Daoy (cell line): ENCODE measurements at regions not wholly inside any gene's neighbourhood (a gene's known extent, or its start where the extent isn't known, plus 50 kb on each side); places are given as distances from the start of the nearest gene placed in this dataset.
A peak's percentile ranks its signal among the peaks of the same experiment; 100 is the strongest.

ENCODE experiments used
- DNase-seq: peaks from one replicate; pipeline ENCODE4 v3.0.0-alpha.2; 2015; ENCODE audit warnings: low read depth

DNA sequence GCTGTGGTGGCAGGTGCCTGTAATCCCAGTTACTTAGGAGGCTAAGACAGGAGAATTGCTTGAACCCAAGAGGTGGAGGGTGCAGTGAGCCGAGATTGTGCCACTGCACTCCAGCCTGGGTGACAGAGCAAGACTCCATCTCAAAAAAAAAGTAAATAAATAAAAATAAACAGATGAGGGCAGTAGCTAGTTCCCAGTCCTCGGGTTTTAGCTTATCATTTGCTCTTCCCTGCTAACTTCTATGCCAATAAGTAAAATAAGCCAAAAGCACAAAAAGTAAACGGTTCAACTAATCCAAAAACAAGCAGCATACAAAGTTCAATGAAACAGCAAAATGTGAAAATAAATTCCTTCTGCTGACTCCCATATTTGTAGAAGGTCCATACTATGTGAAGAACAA lies 133.0 kb upstream of the TMCC3 start:
- DNase-seq, result no peak

DNA sequence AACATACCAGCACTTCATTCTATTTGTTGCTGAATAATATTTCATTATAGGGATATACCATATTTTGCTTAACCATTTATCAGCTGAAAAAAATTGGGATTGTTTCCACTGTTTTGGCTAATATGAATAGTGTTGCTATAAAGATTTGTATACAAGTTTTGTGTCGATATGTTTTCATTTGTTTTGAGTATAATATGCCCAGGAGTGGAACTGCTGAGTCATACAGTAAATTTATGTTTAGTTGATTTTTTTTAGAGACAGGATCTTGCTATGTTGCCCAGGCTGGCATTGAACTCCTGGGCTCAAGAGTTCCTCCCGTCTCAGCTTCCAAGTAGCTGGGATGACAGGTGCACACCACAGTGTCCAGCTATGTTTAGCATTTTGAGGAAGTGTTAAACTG lies 131.5 kb upstream of the TMCC3 start:
- DNase-seq, result no peak

DNA sequence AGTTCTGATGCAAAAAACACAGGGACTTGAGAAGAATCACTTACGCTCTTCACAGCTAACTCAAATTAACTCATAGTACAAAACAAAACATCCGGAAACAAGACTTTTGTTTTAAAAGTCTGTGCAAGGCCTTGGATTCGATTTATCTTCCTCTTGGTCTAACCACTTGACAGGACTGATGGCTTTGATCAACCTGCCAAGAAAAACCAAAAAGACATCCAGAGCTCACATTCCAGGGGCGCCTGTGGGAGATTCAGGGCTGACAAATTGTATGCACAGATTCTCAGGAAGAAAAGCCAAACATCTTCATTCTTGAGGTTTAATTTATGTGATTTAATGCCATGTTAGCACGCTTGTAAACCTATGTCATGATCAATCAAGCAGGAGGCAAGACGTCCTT lies 129.1 kb upstream of the TMCC3 start:
- DNase-seq, result peak; percentile 91

DNA sequence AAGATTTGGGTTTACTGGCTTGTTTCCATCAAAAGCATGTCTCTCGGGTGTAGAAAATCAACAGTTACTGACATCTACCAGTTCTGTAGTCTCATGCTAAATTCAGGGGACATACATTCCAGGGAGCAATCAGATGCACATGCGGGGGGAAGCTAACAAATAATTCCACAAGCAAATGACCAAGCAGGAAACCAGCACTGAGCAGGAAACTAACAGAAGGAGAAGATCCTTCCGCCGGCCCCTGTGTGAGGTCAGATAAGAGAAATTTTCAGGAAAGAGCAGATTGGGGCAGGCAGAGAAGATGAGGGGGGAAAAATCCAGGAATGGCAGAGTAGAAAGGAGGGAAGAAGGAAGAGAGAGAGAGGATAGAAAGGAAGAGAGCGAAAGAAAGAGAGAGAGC lies 127.6 kb upstream of the TMCC3 start:
- no peak for DNase-seq

DNA sequence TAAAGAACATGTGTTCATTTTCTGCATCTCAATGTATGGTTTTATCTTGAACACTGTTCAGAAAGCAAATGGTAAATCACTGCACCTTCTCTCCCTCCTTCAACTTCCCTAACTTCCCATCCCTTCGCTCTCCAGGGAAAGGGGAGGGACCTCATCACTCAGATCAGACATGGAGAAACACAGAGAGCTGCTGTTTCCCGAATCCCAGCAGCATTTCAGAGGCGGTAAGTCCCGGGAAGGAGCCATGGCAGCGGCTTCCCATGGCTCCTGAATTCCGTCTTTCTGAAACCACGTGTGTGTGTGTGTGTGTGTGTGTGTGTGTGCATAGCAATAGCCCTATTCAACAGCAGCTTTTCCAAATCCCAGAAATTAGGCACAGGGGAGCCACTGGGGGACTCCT lies 125.4 kb upstream of the TMCC3 start:
- no peak for DNase-seq

DNA sequence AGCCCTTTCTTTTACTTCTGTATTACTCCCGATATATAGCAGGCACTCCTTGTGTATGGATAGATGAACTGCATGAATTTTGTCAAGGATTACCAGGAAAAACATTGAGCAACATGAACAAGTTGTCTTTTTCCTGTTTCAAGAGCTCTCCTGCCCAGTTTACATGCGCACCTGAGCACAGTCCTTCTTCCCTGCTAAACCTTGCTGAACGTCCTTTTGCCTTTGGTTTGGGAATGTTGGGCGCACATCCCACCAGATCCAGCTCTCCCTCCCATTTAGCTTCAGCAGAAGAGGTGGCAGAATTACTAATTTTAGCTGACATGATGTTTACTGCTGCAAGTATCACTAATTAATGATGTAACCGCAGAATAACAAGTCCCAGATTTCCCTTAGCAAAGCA lies 121.4 kb upstream of the TMCC3 start:
- DNase-seq, result no peak

DNA sequence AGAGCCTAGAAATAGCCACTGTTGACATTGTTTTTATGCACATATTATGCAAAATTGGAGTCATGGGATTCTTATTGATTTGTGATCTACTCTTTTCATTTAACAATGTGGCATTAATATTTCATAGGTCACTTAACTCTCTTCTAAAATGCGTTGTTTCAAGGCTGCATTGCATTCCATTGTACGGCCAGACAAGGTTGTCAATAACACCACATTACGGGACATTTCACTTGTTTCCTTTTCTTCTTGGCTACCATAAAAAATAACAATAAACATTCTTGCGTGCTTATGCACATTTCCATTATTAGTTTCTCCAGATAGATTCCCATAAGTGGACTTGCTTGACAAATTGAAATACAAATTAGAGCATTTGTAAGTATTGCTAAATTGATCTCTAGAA lies 120.8 kb upstream of the TMCC3 start:
- no peak for DNase-seq

DNA sequence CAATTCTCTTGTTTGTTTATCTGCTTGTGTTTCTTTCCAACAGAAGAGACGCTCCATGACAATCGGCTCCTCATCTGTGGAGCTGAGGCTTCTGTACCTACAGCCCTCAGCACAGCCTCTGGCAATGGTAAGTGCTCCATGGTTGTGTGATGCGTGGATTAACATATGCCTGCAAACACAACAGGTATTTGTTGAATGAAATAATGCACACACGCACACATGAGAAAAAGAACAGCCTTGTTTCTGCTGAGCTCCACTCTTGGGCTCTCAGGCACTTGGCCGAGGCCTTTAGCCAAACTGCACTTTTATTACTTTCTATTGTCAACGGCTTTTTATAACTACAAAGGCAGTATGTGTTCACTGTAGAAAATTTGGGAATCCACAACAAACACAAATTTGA lies 120.4 kb upstream of the TMCC3 start:
- DNase-seq, result no peak

DNA sequence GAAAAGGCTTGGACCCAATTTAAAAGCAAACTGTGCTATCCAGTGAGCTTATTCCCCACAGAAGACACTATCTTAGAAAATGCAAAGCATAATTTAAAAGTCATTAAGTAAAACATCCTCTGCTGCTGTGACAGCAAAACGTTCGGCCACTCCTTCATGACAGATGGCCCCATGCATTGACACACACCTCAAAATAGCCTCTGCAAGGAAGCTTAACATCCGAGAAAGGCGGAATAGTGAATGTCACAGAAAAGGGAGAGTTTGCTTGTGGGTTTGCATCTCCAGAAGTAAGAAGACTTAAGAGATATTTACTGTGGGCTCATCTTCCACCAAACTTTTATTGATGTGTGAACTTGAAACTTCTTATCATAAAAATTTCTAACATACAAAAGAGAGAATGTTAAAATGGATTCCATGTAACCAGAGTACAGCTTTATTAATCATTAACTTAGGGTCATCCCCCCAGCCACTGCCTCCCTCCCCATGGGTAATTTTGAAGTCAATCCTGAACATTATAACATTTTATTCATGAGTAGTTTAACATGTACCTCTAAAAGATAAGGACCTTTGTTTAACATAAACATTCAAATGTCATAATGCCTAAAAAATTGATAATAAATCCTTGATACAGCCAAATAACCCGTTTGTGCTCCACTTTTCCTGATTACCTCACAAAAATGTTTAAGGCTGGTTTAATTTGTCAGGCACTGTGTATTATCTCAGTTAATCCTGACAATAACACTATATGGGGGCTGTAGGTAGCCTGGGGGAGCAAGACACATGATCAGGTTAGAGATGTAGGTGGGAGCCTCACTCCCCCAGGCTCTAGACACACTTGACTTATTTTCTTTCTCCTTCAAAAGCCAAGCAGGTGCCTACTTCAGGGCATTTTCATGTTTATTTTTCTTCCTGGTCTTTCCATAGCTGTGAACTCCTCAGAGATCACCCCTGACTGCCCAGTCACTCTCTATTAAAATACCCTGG lies 119.7 kb upstream of the TMCC3 start:
- DNase-seq, result no peak

DNA sequence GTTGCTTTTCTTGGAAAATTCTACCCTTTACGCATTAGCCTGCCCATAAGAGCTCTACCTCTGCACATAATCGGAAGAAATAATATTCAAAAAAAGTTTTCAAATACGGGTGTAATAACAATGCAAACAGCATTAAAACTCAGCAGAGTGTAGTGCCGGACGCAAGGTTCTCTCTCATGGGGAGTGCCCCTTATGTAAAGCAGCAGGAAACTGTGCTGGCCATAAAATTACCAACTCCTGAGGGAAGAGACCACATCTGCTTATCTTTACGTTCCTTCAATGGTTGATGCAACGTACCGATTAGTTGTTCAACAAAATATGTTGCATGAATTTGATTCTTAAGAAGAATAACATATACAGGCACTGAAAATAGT lies 118.7 kb upstream of the TMCC3 start:
- no peak for DNase-seq

DNA sequence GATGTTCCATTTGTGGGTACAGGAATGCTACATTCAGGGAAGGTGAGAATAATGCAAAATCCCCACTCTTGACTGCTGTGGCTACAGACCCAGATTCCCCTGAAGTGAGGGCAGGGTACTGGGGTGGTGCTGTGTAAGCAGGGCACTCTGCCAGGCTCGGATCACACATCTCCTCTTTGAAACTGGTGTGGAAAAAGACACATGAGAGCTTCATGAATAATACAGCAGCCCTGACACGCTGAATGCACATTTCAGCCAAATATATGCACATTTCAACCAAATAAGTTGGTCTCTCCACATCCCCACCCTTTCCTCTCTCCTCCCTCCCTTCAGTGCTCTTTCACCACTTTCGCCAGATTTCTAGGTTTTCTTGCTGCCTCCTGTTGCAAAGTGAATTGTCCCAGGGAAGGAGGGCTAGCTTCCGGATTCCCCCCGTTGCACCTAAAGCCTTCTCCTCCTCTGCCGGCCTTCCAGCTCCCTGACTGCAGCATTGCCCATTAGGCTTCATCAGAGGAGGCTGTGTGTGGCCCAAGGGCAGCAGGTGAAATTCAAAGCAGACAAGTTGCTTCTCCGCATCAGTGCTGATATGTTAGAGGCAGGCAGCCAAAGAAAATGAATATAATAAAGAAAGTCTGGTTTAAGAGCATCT lies 118.2 kb upstream of the TMCC3 start:
- no peak for DNase-seq

DNA sequence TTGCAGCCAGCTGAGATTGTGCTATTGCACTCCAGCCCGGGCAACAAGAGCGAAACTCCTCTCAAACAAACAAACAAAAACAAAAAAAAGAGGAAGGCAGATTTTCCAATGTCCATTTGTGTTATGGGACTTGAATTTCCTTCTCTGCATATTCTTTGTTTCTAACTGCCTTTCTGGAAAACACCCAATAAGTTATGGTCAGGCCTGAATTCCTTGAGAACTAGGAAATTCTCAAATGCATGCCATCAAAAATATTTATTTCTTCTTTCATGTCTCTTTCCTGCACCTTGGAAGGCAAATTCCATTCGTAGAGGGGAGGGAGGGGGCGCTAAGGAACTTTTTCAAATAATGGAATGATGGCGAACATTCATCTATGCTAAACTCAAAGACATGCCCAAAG lies 117.6 kb upstream of the TMCC3 start:
- DNase-seq, result no peak

DNA sequence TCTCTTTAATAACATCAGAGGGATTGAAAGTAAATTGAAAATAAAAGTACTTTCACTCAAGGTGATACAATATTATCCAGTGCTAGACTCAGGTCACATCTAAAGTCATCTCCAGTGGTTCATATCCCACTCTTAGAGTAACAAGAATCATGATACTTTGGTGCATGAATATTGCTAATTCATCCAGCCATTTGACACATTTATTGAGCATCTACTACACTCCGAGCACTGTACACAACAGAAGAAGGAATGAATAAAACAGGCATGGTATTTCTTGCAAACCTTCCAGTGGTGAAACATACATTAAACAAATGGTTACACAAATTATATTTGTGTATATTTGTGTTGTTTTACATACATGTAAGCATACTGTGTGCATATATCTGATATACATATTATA lies 116.0 kb upstream of the TMCC3 start:
- no peak for DNase-seq

DNA sequence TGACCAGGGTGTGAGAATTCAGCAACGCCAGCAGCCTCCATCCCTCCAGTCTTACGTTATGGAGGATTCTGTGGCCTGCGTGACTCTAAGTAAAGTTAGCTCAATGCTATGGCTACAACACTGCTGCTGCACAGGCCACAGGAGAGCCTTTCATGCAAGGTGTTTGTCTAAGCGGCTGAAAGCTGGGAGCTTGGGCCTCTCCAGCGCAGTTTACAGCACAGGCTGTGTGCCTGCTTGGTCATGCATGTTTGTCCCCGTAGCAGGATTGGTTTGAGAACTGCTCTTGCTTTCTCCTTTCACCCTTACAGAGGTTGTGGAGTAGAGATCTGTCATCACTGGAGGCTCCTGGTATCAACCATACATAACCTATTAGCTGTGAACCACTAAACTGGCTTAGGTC lies 113.1 kb upstream of the TMCC3 start:
- no peak for DNase-seq

DNA sequence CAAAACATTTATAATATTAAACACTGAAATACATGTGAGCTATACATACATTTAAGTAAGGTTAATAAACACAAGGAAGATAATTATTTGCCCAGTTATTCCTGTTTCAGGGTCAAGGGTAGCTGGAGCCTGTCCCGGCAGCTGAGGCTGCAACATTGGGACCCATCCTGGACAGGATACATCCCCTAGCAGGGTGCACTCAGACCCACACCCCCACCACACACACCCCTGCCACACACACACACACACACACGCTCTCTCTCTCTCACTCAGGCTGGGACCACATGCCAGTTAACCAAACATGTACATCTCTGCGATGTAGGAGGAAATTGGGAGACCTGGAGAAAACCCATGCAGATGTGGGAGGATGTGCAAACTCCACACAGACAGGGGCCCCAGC lies 112.6 kb upstream of the TMCC3 start:
- DNase-seq, result no peak

DNA sequence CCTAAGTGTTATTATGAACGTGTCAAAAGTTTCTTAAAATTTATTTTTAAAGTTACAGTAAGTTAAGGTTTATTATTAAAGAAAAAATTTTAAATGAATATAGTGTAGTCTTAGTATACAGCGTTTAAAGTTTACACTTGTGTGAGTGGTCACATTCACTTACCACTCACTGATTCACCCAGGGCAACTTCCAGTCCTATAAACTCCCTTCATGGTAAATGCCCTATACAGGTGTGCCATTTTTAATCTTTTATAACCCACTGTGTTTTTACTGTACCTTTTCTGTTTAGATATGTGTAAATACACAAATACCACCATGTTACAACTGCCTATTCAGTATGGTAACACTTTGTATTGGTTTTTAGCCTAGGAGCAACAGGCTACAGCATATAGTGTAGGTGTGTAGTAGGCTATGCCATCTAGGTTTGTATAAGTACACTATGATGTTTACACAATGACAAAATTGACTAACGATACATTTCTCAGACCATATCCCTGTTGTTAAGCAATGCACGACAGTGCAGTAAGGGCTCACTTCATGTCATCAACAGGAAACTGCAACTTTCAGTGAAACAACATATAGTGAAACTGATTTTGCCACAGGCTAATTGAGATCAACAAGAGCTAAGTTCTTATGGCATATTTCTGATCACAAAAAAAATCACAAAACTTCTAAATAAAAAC lies 112.0 kb upstream of the TMCC3 start:
- DNase-seq, result no peak

DNA sequence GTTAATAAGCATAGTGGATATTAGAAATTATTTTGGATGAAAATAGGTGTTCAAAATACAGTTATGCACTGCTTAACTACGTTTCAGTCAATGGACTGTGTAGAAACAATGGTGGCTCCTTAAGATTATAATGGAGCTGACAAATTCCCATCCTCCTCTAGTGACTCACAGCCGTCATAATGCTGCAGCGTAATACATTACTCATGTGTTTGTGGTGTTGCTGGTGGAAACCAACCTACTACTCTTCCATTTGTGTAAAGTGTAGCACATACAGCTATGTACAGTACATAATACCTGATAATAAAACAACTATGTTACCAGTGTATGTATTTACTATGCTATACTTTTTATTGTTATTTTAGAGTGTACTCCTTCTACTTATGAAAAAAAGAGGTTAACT lies 111.2 kb upstream of the TMCC3 start:
- DNase-seq, result peak; percentile 91

DNA sequence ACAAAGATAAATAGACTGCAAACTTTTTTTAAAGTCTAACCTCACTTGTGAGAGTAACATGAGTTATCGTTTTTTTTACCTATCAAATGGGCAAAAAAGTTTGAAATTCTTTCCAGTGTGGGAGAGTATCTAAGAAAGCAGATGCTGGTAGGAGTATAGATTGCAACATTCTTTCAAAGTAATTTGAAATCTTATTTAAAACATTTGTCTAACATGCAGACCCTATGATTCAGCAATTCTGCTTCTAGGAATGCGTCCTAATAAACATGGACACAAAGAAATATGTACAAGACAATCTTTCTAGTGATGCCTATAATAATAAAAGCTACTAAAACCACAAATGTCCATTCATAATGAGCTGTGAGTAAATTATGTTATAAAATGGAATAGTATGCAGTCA lies 110.4 kb upstream of the TMCC3 start:
- no peak for DNase-seq

DNA sequence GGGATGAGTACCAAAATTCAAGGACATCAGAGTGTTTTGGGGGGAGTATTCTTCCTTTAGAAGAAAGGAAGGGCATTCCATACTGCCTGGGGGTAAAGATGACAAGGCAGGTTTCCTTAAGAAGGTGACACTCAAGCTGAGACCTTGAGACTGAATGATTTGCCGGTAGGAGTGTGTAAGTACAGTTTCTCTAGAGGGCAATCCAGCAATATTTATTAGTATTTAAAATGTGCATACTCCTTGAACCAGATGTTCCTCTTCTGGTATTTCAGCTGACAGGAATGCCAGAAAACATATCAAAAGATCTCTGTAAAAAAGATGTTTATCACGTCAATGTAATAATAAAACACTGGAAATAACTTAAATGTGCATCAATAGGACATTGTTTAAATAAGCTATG lies 106.4 kb upstream of the TMCC3 start:
- no peak for DNase-seq

DNA sequence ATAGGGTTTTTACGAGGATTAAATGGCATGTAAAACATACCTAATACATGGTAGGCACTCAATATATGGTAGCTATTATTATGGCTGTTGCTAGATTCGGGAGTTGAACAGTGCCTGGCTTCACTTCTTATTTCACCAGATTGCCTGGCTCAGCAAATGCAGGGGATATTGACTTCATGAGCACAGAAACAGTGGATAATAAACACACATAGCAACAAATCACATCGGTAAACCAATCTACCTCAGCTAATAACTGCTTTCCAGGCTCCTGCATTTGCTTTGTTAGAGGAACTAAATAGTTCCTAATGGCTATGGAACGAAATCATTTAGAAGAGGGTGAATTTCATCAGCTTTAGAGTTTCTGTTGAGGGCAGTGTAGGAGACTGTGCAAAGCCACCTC lies 105.2 kb upstream of the TMCC3 start:
- no peak for DNase-seq

DNA sequence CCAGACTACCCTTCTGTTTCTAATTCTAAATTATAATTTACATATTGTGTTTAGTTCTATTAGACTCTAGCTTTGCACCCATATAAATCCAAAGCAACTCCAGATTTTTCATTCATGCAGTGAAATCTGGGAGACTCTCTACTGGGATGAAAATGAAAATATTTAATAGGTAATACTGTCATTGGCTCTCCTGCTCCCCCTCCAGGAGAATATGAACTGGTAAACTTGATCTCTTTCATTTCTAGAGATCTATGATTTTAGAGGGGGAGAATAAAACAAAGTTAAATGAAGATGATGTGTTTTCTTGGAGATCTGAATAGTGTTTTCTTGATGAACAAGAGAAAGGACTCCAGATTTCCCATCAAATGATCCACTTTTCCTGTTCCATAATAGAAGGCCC lies 104.3 kb upstream of the TMCC3 start:
- no peak for DNase-seq

DNA sequence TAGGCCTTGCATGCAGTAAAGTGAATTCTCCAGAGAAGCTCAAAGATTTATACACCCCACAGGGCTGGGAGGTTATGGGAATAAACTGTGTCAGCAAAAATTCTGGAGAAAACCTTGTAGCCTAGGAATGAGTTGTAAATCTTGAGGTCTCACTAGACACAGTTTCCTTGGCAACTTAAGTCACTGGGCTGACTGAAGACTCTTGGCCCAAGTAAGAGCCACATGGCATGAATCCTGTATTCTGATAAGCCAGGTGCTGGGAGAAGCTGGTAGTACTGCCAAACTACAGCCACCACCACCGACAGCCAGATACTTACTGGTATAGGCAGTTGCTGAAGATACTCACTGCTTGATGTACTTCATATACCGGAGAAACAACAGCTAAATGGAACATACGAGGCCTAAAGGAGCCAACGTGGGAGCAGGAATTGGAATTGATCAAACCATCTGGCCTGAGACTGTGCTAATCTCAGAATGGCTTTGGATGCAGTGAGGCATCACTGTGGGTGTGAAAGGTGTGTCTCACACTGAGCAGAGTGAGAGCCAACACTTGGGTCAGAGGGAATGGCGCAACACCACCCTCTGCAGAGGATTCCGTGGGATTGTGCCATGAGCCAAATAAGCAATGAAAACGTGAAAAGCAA lies 102.8 kb upstream of the TMCC3 start:
- peak; percentile 15 for DNase-seq
